IMR-90 (cell line): ENCODE measurements at regions not wholly inside any gene's neighbourhood (a gene's known extent, or its start where the extent isn't known, plus 50 kb on each side); places are given as distances from the start of the nearest gene placed in this dataset.

Source experiments
- MAZ ChIP-seq: IDR thresholded peaks from 2 replicates; pipeline ENCODE4 v1.6.1; 2012; ENCODE audit warnings: low read depth, mild to moderate bottlenecking, low read length, improper control_type of control experiment, moderate library complexity, borderline replicate concordance
- POLR2A ChIP-seq: IDR thresholded peaks from 2 replicates; pipeline ENCODE4 v1.6.1; 2012; ENCODE audit warnings: mild to moderate bottlenecking, low read depth, low read length
- TF ChIP-seq, protein P1 (sequence below): fragments of 150-350 bp; IDR thresholded peaks from 2 replicates; pipeline ENCODE4 v1.6.1; 2016; ENCODE audit warnings: low read depth, mild to moderate bottlenecking, low read length, moderate library complexity, borderline replicate concordance
- TF ChIP-seq, protein P2 (sequence below): conservative IDR thresholded peaks from 2 replicates; pipeline ENCODE4 v1.5.1; 2012; ENCODE audit warnings: mild to moderate bottlenecking, low read depth, low read length, improper control_type of control experiment

DNA sequence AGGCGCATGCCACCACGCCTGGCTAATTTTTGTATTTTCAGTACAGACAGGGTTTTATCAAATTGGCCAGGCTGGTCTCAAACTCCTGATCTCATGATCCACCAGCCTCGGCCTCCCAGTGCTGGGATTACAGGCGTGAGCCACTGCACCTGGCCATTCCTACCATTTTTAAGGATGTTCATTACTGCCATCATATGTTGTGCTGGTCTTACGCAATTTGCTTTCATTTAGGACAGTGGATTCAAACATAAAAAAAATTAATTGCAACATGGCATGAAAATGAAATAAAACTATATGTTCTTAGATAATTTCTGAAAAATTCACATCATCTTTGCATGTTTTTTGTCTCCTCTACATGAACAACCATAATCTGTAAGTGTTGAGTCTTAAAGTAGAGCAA is 527.7 kb downstream of the LTN1 start:
- TF ChIP-seq, protein P1, sequence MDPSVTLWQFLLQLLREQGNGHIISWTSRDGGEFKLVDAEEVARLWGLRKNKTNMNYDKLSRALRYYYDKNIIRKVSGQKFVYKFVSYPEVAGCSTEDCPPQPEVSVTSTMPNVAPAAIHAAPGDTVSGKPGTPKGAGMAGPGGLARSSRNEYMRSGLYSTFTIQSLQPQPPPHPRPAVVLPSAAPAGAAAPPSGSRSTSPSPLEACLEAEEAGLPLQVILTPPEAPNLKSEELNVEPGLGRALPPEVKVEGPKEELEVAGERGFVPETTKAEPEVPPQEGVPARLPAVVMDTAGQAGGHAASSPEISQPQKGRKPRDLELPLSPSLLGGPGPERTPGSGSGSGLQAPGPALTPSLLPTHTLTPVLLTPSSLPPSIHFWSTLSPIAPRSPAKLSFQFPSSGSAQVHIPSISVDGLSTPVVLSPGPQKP, result no peak
- TF ChIP-seq, protein P2, sequence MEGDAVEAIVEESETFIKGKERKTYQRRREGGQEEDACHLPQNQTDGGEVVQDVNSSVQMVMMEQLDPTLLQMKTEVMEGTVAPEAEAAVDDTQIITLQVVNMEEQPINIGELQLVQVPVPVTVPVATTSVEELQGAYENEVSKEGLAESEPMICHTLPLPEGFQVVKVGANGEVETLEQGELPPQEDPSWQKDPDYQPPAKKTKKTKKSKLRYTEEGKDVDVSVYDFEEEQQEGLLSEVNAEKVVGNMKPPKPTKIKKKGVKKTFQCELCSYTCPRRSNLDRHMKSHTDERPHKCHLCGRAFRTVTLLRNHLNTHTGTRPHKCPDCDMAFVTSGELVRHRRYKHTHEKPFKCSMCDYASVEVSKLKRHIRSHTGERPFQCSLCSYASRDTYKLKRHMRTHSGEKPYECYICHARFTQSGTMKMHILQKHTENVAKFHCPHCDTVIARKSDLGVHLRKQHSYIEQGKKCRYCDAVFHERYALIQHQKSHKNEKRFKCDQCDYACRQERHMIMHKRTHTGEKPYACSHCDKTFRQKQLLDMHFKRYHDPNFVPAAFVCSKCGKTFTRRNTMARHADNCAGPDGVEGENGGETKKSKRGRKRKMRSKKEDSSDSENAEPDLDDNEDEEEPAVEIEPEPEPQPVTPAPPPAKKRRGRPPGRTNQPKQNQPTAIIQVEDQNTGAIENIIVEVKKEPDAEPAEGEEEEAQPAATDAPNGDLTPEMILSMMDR, result no peak
- no peak for TF ChIP-seq POLR2A
- TF ChIP-seq MAZ, result no peak
